K562 (cell line): ENCODE measurements at regions not wholly inside any gene's neighbourhood (a gene's known extent, or its start where the extent isn't known, plus 50 kb on each side); places are given as distances from the start of the nearest gene placed in this dataset.

Source experiments
- ATAC-seq: fragments of 200-7000 bp; cut with Tn5 transposase; 3 replicates; pipeline ENCODE4 v1.9.1; 2020; ENCODE audit warnings: moderate library complexity
- BruUV-seq: library from RNA; stranded (reverse); fragments of 400-500 nt; replicated peaks from 2 replicates; lab custom pipeline; 2021; lab: Mats Ljungman, UMichigan
- CTCF ChIA-PET: fragments of 300-600 bp; formaldehyde crosslinking; extraction: SDS; loops from one replicate; lab custom pipeline; 2021; ENCODE audit warnings: low intra/inter-chr PET ratio; lab: Yijun Ruan, JAX
- POLR2A ChIA-PET: fragments of 300-600, 350-650 bp; sonication (Branson Sonifier 250); formaldehyde crosslinking; extraction: SDS; loops from one replicate; lab custom pipeline; 2021; ENCODE audit warnings: antibody characterized with exemption, inconsistent platforms; lab: Yijun Ruan, JAX
- DNase-seq, 4 experiments: peaks; one replicate each; pipeline versions ENCODE4 v3.0.0 to v3.0.0-alpha.2; 2011 to 2018; ENCODE audit warnings: low spot score in 3 of 4, mixed read lengths in 3 of 4; ENCODE audit errors: extremely low read depth in 1 of 4
- FAIRE-seq: peaks from 2 replicates; lab custom pipeline; 2011; peaks lifted over from hg19 to GRCh38; lab: Jason Lieb, UNC
- H2AFZ ChIP-seq: 2 replicates; pipeline ENCODE4 v1.6.0; 2011; ENCODE audit warnings: low read depth, low read length, control low read depth, inconsistent platforms
- H3K27ac ChIP-seq: fragments of 200-600 bp; 3 replicates; pipeline ENCODE4 v1.8.0; 2011; ENCODE audit warnings: low read depth, mild to moderate bottlenecking, control low read depth, inconsistent platforms, low read length, moderate library complexity, mixed read lengths; ENCODE audit errors: extremely low read depth
- H3K27me3 ChIP-seq, 2 experiments: fragments of 300-600 bp in 1 of 2; 2 replicates in 1 of 2; 3 replicates in 1 of 2; pipeline versions ENCODE4 v1.6.0 to v1.8.0; 2011; ENCODE audit warnings: inconsistent platforms in 2 of 2, low read length in 2 of 2, mild to moderate bottlenecking in 1 of 2, mixed read lengths in 1 of 2, moderate library complexity in 1 of 2; ENCODE audit not compliant: control insufficient read depth in 2 of 2, insufficient read depth in 2 of 2
- H3K36me3 ChIP-seq: fragments of 300-600 bp; 3 replicates; pipeline ENCODE4 v1.8.0; 2011; ENCODE audit warnings: mild to moderate bottlenecking, low read length, inconsistent platforms; ENCODE audit not compliant: control insufficient read depth, insufficient read depth
- H3K4me1 ChIP-seq, 2 experiments: fragments of 200-600 bp in 1 of 2; replicated peaks in 1 of 2; 2 replicates in 1 of 2; 3 replicates in 1 of 2; pipeline versions ENCODE4 v1.5.1 to v1.8.0; 2011; ENCODE audit warnings: inconsistent platforms in 2 of 2, low read length in 2 of 2, mild to moderate bottlenecking in 1 of 2, mixed read lengths in 1 of 2, moderate library complexity in 1 of 2; ENCODE audit not compliant: control insufficient read depth in 2 of 2, insufficient read depth in 2 of 2
- H3K4me2 ChIP-seq: 2 replicates; pipeline ENCODE4 v1.6.1; 2011; ENCODE audit warnings: low read length, control low read depth, inconsistent platforms, mixed read lengths; ENCODE audit not compliant: insufficient read depth
- H3K4me3 ChIP-seq: fragments of 200-600 bp; sonication (generic), shearing (Covaris generic); 2 replicates; pipeline ENCODE4 v1.5.1; 2016; ENCODE audit warnings: control low read depth, inconsistent platforms
- H3K79me2 ChIP-seq: fragments of 200-600 bp; 3 replicates; pipeline ENCODE4 v1.8.0; 2011; ENCODE audit warnings: low read length, inconsistent platforms; ENCODE audit not compliant: control insufficient read depth, insufficient read depth
- H3K9ac ChIP-seq, 2 experiments: 2 replicates each; pipeline versions ENCODE4 v1.6.0 to v1.6.1; 2011; ENCODE audit warnings: low read depth in 2 of 2, low read length in 2 of 2, control low read depth in 1 of 2, inconsistent platforms in 1 of 2, mild to moderate bottlenecking in 1 of 2, mixed read lengths in 1 of 2; ENCODE audit not compliant: insufficient read depth in 1 of 2
- H3K9me1 ChIP-seq: one replicate; pipeline ENCODE4 v1.6.0; 2011; ENCODE audit warnings: inconsistent platforms, mild to moderate bottlenecking, low read length, moderate library complexity; ENCODE audit not compliant: control insufficient read depth, insufficient read depth
- H3K9me3 ChIP-seq: replicated peaks from 2 replicates; pipeline ENCODE4 v1.5.1; 2011; ENCODE audit warnings: low read depth, low read length, inconsistent platforms; ENCODE audit not compliant: control insufficient read depth, insufficient read depth
- H4K20me1 ChIP-seq: replicated peaks from 2 replicates; pipeline ENCODE4 v1.6.1; 2011; ENCODE audit warnings: low read length, inconsistent platforms, mixed read lengths; ENCODE audit not compliant: control insufficient read depth, insufficient read depth
- HMGXB4 ChIP-seq: sonication (generic); formaldehyde crosslinking; IDR thresholded peaks from 2 replicates; pipeline ENCODE4 v1.8.1; 2023; ENCODE audit warnings: mild to moderate bottlenecking, missing genetic modification reagents
- SMARCE1 ChIP-seq: fragments of 450-650 bp; IDR thresholded peaks from 2 replicates; pipeline ENCODE4 v1.7.1; 2016; ENCODE audit warnings: mild to moderate bottlenecking
- USF1 ChIP-seq: sonication (generic); formaldehyde crosslinking; IDR thresholded peaks from 2 replicates; pipeline ENCODE4 v1.9.0; 2022; ENCODE audit warnings: mild to moderate bottlenecking, missing genetic modification reagents
- ZNF12 ChIP-seq: sonication (generic); formaldehyde crosslinking; IDR thresholded peaks from 2 replicates; pipeline ENCODE4 v1.4.0; 2020; ENCODE audit warnings: mild to moderate bottlenecking, missing genetic modification reagents
- WGBS: fragments of 100-300 bp; shearing (Covaris generic); methylation state at CpG from one replicate; pipeline ENCODE4 v1.1.6; 2016; ENCODE audit warnings: low coverage, mixed read lengths; ENCODE audit not compliant: insufficient coverage; ENCODE audit errors: missing lambda C conversion rate; 5-methylcytosine and 5-hydroxymethylcytosine counted together
- in situ Hi-C: fragments of 300-500 bp; cut with MboI; formaldehyde crosslinking; loops from 4 replicates; pipeline ENCODE4 v1.15.0; 2018; ENCODE audit warnings: inconsistent platforms, mixed read lengths
- intact Hi-C: fragments of 100-400 bp; cut with micrococcal nuclease; formaldehyde crosslinking; loops from 2 replicates; pipeline ENCODE4 v1.14.2; 2022

GRCh38 chr3:72553298-72553697 lies 294.9 kb downstream of the SHQ1 start:
- BruUV-seq: no TSS peak
- intact Hi-C loops: no loop called here
- Histone ChIP-seq H3K27me3 (no peaks in the 10 kb centered on the region), H3K36me3 (no peaks in the 10 kb centered on the region), H2AFZ (no peak overlapping the region), H4K20me1 (no peaks in the 10 kb centered on the region), H3K9ac (no peak overlapping the region), H3K9me1 (no peaks in the 10 kb centered on the region), H3K79me2 (no peaks in the 10 kb centered on the region), H3K27ac (no peak overlapping the region), H3K4me1 (peaks cover 0 to 4% of the 10 kb centered on the region in 2 experiments; a peak in 3 of 5 replicates), H3K4me3 (no peak overlapping the region), H3K9me3 (no peaks in the 10 kb centered on the region), H3K4me2 (no peak overlapping the region)
- POLR2A ChIA-PET: no interaction called here
- CTCF ChIA-PET: no interaction called here
- WGBS: 41% methylated on average over 4 of the region's 4 CpGs
- TF ChIP-seq HMGXB4 (CRISPR knock-in tag): no peak
- no peak for TF ChIP-seq SMARCE1
- peak; percentile 96 for TF ChIP-seq ZNF12 (CRISPR knock-in tag)
- no peak for TF ChIP-seq USF1 (CRISPR knock-in tag)
- peak; percentile 63; the same call in 2 of the 3 replicates for ATAC-seq
- DNase-seq: no peak
- in situ Hi-C loops: no loop called here
- no peak for FAIRE-seq
